HG03060 (cell line): ENCODE measurements at regions not wholly inside any gene's neighbourhood (a gene's known extent, or its start where the extent isn't known, plus 50 kb on each side); places are given as distances from the start of the nearest gene placed in this dataset.

Source experiments
- ATAC-seq: cut with Tn5 transposase; IDR thresholded peaks from one replicate; pipeline ENCODE4 v1.9.1; 2021; ENCODE audit warnings: low read depth, moderate number of reproducible peaks; ENCODE audit not compliant: unreplicated experiment

DNA sequence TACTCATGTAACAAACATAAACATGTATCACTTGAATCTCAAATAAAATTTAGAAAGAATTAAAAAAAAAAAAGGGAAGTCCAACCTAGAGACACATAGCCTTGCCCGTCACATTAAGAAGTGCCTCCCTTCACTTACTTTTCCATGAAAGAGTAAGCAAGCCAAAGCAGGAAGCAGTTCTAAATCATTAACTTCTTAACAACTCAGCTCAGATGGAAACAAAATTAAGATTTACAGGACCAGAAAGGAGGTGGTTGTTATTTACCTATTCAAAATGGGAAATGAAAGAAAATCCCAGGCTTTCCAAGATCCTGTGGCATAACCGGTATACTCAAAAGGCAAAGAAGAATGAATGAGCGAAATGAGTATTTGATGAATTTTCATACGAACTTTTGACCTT lies 258.6 kb upstream of the DCN start:
- no peak for ATAC-seq

DNA sequence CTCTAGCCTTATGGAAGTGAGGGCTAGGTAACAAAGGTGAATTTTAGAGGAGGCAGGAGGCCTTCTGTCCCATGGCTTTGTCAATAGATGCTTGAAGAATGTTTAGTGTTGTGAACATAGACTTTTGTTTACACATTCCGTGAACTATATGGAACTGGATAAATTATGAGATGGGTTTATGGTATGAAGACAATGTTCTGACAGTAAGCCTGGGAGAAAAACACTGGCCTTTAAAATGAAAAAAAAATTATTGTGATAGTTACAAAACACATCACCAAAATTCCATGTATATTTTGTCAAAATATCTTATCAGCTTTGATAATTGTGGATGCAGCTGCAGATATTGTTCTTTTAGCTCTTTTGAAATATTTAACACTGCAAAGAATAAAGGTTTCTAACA lies 251.5 kb upstream of the DCN start:
- no peak for ATAC-seq

DNA sequence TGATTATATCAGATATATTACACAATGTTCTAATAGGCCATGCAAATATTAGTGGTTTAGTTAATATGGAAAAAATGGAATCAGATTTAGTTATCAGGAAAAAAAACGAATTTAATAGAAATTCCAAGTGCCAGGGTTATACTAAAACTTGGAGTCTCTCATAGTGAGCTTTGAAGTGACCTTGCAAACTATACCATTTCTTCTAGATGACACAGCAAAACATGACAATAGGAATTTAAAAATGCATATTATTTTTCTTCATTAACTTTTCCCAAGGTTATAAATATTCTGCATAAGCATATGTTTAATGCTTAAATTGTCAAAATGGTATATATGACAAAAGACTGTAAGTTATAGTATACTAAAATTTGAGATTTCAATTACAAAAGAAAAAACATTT lies 250.1 kb upstream of the DCN start:
- ATAC-seq, result no peak

DNA sequence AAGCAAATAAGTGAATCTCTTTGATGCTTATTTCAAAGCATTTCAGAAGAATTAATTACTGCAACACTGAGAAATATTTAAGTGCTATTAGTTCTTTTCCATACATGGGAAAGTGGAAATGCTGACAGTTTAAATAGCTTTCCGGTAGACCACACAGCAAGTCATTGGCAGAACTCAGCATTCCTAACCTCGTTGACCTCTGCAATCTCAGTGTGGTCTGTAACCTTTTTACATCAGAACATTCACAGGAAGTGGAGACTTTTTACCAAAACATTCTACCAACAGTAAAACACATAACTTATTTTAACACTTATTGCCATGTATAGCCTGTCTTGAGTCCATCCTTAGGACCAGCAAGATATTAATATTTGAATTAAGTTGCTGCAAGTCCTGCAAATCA lies 249.5 kb upstream of the DCN start:
- no peak for ATAC-seq

DNA sequence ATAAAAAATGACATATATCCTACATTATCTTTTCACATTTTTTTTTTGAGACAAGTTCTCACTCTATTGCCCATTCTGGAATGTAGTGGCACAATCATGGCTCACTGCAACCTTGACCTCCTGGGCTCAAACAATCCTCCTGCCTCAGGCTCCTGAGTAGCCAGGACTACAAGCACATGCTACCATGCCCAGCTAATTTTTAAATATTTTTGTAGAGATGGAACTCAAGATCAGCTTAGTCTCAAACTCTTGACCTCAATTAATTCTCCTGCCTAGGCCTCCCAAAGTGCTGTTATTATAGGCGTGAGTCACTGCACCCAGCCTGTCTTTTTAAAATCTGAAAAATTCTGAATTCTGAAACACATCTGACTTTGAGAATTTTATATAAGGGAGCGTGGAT lies 241.9 kb upstream of the DCN start:
- no peak for ATAC-seq

DNA sequence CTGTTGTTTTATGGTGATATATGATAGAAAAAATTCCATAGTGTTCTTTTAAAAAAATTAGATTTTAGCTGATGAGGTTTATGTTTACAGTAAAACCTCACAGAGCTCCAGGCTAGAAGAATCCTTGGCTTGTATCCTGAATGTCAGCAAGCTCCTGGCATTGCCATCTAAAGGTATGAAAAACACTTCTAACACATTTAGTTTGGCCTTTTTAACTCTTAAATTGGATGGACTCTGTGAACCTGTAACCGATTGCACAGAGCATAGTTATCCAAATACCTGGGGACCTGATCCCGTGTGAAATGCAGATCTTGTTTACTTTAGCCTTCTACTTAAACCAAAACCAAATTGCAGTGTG lies 241.1 kb upstream of the DCN start:
- no peak for ATAC-seq

DNA sequence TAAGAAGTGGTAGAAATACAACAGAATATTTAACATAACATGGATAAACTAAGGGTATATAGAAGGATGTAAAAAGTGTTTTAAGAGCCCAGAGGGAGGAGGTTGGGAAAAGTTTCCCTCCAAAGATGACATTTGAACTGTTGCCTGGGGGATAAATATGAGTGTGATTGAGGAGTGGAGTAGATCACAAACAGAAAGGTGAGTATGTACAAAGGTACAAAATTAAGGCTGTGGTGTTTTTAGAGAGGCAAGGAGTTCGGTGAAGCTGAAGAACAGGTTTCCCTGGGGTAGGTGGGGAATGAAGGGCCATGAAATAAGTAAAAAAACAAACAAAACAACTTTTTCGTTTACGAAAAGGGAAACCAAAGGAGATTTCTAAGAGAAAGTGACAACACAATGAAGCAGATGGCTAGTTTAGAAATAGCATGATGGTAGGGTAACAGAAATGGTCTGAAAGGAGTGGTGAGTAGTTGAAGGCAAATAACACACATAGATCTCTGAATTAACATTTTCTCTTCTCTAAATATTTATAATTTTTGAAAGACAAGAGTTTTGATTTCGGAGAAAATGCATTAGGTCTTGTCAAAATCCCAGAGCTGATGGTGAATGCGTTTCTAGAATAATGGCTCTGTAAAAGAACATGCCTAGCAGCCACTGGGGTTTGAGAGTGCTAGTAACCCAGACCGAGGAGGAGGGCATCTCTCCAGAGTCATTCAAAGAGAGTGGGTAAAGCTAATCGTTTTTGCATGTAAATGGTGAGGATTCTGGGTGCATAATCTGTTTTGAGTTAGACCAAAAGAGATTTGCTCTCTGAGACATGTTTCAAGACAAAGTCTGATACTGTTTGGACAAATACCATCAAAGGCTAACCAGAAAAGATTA lies 240.4 kb upstream of the DCN start:
- no peak for ATAC-seq

DNA sequence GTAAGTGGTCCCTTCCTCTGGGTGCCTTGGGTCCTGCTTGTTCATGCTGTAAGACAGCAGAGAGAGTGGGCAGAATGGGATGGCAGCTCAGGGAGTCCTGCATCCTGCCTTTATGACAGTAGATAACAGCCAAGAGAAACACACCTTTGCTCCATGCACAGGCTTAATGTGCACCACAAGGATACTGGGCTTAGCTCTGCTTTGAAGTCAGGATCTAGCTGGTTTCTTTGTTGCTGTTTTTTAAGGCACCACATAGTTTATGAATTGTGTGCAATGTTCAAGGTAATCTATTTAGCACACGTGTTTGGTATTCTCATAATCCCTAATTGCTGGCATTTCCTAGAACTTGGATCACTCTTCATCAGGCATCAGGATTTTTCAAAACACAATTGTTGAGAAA lies 239.5 kb upstream of the DCN start:
- no peak for ATAC-seq

GRCh38 chr12:91419809-91420208 lies 237.2 kb upstream of the DCN start:
- no peak for ATAC-seq

- ATAC-seq, result no peak
Observed at GRCh38 chr12:91418221-91419090, 235.8 kb upstream of the DCN start.

DNA sequence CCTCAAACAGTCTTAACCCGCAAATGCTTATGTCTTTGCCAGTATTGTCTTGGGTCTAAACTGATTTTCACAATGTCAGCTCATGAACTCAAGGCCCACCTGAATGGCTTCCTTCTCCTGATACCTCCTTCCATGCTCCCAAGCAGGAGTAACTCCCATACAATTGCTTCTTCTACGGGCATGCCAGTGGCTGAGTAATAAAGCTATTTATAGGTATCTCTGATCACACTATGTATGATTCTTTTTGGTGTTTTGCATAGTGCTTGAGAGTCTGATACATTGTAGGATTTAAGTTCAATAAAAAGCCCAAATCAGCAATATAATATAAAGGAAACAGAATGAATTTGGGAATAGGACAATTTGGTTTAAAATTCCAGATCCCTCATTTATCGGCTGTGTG lies 235.0 kb upstream of the DCN start:
- ATAC-seq, result no peak

DNA sequence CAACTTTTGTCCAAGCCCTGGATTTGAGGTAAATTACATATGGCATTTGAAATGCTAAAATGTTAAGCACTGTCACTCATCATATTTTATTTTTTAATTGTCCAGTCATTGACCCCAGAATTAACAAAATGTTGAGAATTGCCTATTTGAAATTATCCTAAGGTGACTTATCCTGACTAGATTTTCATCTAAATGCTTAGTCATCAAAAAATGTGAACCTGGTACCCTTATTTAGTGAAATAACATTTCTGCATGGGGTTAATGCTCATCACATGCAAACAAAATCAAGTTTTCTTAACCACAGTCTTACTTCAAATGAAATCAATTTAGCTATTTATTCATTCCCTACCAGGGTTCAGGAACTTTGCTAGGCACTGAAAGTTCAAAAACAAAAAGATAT lies 232.0 kb upstream of the DCN start:
- no peak for ATAC-seq

- ATAC-seq, result no peak
Observed at GRCh38 chr12:91413581-91414546, 231.2 kb upstream of the DCN start.

- no peak for ATAC-seq
Observed at GRCh38 chr12:91406920-91407341, 224.3 kb upstream of the DCN start.

DNA sequence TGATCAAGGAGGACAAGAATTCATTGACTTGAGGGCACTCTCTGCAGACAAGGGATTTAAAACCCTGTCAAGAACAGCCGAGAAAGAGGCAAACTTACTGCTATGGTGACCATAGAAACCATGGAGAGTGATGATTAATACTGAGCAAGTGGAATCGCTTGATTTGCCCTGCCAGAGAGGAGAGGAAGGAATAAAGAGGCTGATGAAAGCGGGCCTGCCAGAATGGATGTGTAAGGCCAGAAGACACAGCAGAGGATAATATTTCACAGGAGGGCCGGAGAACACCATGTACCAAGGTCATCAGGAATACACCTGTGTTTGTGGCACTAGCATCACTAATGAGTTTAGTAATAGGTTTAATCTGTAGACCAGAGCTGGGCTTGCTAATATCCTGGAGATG lies 221.8 kb upstream of the DCN start:
- ATAC-seq, result no peak

GRCh38 chr12:91401190-91401589 lies 218.6 kb upstream of the DCN start:
- ATAC-seq, result no peak

GRCh38 chr12:91400271-91400670 lies 217.7 kb upstream of the DCN start:
- ATAC-seq, result no peak

DNA sequence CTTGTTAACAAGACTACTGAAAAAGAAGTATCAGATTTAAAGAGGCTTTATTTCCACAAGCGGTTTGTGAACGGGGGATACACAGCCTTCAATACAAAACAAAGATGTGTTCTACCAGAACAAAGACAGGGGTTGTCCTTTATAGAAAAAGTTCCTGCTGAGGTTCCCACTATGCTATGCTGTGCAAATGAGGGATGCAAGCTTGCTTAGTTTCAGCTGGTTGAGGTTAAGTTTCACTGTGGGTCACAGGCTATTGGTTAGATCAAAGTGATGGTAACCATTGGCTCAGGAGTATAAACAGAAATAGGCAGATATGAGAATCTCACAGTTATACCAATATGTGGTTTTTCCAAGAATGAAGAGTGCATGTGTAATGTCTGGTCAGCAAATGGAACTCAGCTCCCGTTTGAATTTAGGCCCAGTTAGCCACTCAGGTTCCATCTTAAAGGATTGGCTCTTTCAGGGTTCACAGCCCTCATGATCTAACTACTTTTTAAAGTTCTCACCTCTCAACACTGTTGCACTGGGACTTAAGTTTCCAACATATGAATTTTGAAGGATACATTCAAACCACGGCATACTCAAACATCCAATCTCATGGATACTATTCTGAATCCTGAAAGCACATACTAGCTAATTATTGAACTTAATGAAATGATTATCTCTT lies 215.4 kb upstream of the DCN start:
- ATAC-seq, result no peak

- no peak for ATAC-seq
Observed at GRCh38 chr12:91396293-91396692, 213.7 kb upstream of the DCN start.

- no peak for ATAC-seq
Observed at GRCh38 chr12:91395628-91396135, 213.1 kb upstream of the DCN start.
